HCT116 (cell line): ENCODE measurements at regions not wholly inside any gene's neighbourhood (a gene's known extent, or its start where the extent isn't known, plus 50 kb on each side); places are given as distances from the start of the nearest gene placed in this dataset.
"Not testable (repeated sequence)": the region's sequence is repeated elsewhere in the genome, so short reads cannot be mapped to it uniquely, and the experiment has no call there.

Experiments used
- CEBPB ChIP-seq: IDR thresholded peaks from 2 replicates; pipeline ENCODE4 v1.6.1; 2012; ENCODE audit warnings: low read depth
- FOSL1 ChIP-seq: IDR thresholded peaks from 2 replicates; pipeline ENCODE4 v1.6.1; 2012; ENCODE audit warnings: low read depth
- POLR2AphosphoS5 ChIP-seq: IDR thresholded peaks from 2 replicates; pipeline ENCODE4 v1.6.1; 2011; ENCODE audit warnings: mild to moderate bottlenecking, low read depth, low read length, moderate library complexity
- RAD21 ChIP-seq: IDR thresholded peaks from 2 replicates; pipeline ENCODE4 v1.6.1; 2012; ENCODE audit warnings: low read depth, mild to moderate bottlenecking
- REST ChIP-seq: IDR thresholded peaks from 2 replicates; pipeline ENCODE4 v1.6.1; 2012; ENCODE audit warnings: low read depth
- SRF ChIP-seq: IDR thresholded peaks from 2 replicates; pipeline ENCODE4 v1.6.1; 2012; ENCODE audit warnings: low read depth
- YY1 ChIP-seq: IDR thresholded peaks from 2 replicates; pipeline ENCODE4 v1.6.1; 2011; ENCODE audit warnings: low read length, low read depth, moderate library complexity, mild to moderate bottlenecking; ENCODE audit not compliant: insufficient replicate concordance; ENCODE audit errors: extremely low read depth
- TF ChIP-seq, protein P1 (sequence below), 3 experiments: fragments of 200-600 bp in 1 of 3; sonication (generic) in 1 of 3; IDR thresholded peaks in 2 of 3; conservative IDR thresholded peaks in 1 of 3; 2 replicates each; pipeline ENCODE4 v1.5.1; 2012 to 2017; ENCODE audit warnings: low read depth in 2 of 3, low read length in 2 of 3, antibody characterized with exemption in 1 of 3, borderline replicate concordance in 1 of 3, control low read depth in 1 of 3, mild to moderate bottlenecking in 1 of 3, mixed read lengths in 1 of 3, mixed run types in 1 of 3, moderate library complexity in 1 of 3; ENCODE audit not compliant: insufficient read depth in 1 of 3
- TF ChIP-seq, protein P2 (sequence below): IDR thresholded peaks from 2 replicates; pipeline ENCODE4 v1.6.1; 2012

DNA sequence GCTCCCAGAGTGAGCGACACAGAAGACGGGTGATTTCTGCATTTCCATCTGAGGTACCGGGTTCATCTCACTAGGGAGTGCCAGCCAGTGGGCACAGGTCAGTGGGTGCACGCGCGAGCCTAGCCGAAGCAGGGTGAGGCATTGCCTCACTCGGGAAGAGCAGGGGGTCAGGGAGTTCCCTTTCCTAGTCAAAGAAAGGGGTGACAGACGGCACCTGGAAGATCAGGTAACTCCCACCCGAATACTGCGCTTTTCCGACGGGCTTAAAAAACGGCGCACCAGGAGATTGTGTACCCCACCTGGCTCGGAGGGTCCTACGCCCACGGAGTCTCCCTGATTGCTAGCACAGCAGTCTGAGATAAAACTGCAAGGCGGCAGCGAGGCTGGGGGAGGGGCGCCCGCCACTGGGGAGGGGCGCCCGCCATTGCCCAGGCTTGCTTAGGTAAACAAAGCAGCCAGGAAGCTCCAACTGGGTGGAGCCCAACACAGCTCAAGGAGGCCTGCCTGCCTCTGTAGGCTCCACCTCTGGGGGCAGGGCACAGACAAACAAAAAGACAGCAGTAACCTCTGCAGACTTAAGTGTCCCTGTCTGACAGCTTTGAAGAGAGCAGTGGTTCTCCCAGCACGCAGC lies 979.1 kb upstream of the COX7C start:
- TF ChIP-seq REST, SRF, YY1, RAD21, POLR2AphosphoS5, CEBPB, FOSL1: not testable (repeated sequence)
- TF ChIP-seq, protein P1, sequence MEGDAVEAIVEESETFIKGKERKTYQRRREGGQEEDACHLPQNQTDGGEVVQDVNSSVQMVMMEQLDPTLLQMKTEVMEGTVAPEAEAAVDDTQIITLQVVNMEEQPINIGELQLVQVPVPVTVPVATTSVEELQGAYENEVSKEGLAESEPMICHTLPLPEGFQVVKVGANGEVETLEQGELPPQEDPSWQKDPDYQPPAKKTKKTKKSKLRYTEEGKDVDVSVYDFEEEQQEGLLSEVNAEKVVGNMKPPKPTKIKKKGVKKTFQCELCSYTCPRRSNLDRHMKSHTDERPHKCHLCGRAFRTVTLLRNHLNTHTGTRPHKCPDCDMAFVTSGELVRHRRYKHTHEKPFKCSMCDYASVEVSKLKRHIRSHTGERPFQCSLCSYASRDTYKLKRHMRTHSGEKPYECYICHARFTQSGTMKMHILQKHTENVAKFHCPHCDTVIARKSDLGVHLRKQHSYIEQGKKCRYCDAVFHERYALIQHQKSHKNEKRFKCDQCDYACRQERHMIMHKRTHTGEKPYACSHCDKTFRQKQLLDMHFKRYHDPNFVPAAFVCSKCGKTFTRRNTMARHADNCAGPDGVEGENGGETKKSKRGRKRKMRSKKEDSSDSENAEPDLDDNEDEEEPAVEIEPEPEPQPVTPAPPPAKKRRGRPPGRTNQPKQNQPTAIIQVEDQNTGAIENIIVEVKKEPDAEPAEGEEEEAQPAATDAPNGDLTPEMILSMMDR (IDR thresholded peaks at IDR 0.05 in 2 of 3, conservative IDR thresholded peaks at IDR 0.05 in 1 of 3; ENCODE audit: borderline replicate concordance in 1 of 3, insufficient read depth in 1 of 3, low read depth in 2 of 3, low read length in 2 of 3), result not testable (repeated sequence)
- TF ChIP-seq, protein P2, sequence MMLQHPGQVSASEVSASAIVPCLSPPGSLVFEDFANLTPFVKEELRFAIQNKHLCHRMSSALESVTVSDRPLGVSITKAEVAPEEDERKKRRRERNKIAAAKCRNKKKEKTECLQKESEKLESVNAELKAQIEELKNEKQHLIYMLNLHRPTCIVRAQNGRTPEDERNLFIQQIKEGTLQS, result not testable (repeated sequence)
